H7 (cell line): ENCODE measurements at regions not wholly inside any gene's neighbourhood (a gene's known extent, or its start where the extent isn't known, plus 50 kb on each side); places are given as distances from the start of the nearest gene placed in this dataset.
"Not testable (repeated sequence)": the region's sequence is repeated elsewhere in the genome, so short reads cannot be mapped to it uniquely, and the experiment has no call there.

Experiments used
- DNase-seq: peaks from one replicate; pipeline ENCODE4 v3.0.0; 2012
- H3K27me3 ChIP-seq: 2 replicates; pipeline ENCODE4 v1.6.0; 2011; ENCODE audit warnings: mild to moderate bottlenecking, low read length; ENCODE audit not compliant: control insufficient read depth, insufficient read depth
- H3K36me3 ChIP-seq: replicated peaks from 2 replicates; pipeline ENCODE4 v1.5.1; 2011; ENCODE audit warnings: low read length; ENCODE audit not compliant: control insufficient read depth, insufficient read depth
- H3K4me3 ChIP-seq: 2 replicates; pipeline ENCODE4 v1.5.1; 2011; ENCODE audit warnings: low read depth, mild to moderate bottlenecking, control low read depth, low read length, moderate library complexity; ENCODE audit not compliant: insufficient read depth

GRCh38 chr5:126263591-126264184, 159.5 kb upstream of the GRAMD2B start:
- H3K27me3 ChIP-seq: no peaks in the 10 kb centered on the region
- H3K4me3 ChIP-seq: no peak overlapping the region
- H3K36me3 ChIP-seq: no peaks in the 10 kb centered on the region
- no peak for DNase-seq

- Histone ChIP-seq H3K4me3 (no peak overlapping the region), H3K27me3 (no peaks in the 10 kb centered on the region), H3K36me3 (no peaks in the 10 kb centered on the region)
- no peak for DNase-seq
These were observed 157.3 kb upstream of the GRAMD2B start for GRCh38 chr5:126265917-126266316.

GRCh38 chr5:126267438-126267837, 155.8 kb upstream of the GRAMD2B start:
- no peak for DNase-seq

GRCh38 chr5:126268697-126269315, 154.4 kb upstream of the GRAMD2B start:
- DNase-seq: no peak
- Histone ChIP-seq H3K36me3 (no peaks in the 10 kb centered on the region), H3K4me3 (no peak overlapping the region), H3K27me3 (no peaks in the 10 kb centered on the region)

More at GRCh38 chr5:126267438-126267837, 155.8 kb upstream of the GRAMD2B start:
- Histone ChIP-seq H3K27me3 (no peaks in the 10 kb centered on the region), H3K36me3 (no peaks in the 10 kb centered on the region), H3K4me3 (no peak overlapping the region)

GRCh38 chr5:126269511-126269910, 153.7 kb upstream of the GRAMD2B start:
- no peak overlapping the region for H3K4me3 ChIP-seq
- no peaks in the 10 kb centered on the region for H3K36me3 ChIP-seq
- no peaks in the 10 kb centered on the region for H3K27me3 ChIP-seq
- no peak for DNase-seq

GRCh38 chr5:126271141-126271540, 152.1 kb upstream of the GRAMD2B start:
- no peaks in the 10 kb centered on the region for H3K36me3 ChIP-seq
- no peak for DNase-seq
- H3K27me3 ChIP-seq: no peaks in the 10 kb centered on the region
- no peak overlapping the region for H3K4me3 ChIP-seq

GRCh38 chr5:126274076-126274762, 149.0 kb upstream of the GRAMD2B start:
- Histone ChIP-seq H3K27me3 (no peaks in the 10 kb centered on the region), H3K4me3 (no peak overlapping the region)
- DNase-seq: no peak

GRCh38 chr5:126274763-126275125, 148.5 kb upstream of the GRAMD2B start:
- DNase-seq: no peak
- no peaks in the 10 kb centered on the region for H3K27me3 ChIP-seq
- no peaks in the 10 kb centered on the region for H3K36me3 ChIP-seq
- H3K4me3 ChIP-seq: no peak overlapping the region

More at GRCh38 chr5:126274076-126274762, 149.0 kb upstream of the GRAMD2B start:
- H3K36me3 ChIP-seq: no peaks in the 10 kb centered on the region

GRCh38 chr5:126277762-126278161, 145.4 kb upstream of the GRAMD2B start:
- no peaks in the 10 kb centered on the region for H3K36me3 ChIP-seq
- no peaks in the 10 kb centered on the region for H3K27me3 ChIP-seq
- no peak for DNase-seq
- no peak overlapping the region for H3K4me3 ChIP-seq

- Histone ChIP-seq H3K4me3 (no peak overlapping the region), H3K36me3 (no peaks in the 10 kb centered on the region), H3K27me3 (no peaks in the 10 kb centered on the region)
- no peak for DNase-seq
These were observed 142.9 kb upstream of the GRAMD2B start for GRCh38 chr5:126280343-126280742.

GRCh38 chr5:126280846-126281245, 142.4 kb upstream of the GRAMD2B start:
- no peaks in the 10 kb centered on the region for H3K27me3 ChIP-seq
- no peak overlapping the region for H3K4me3 ChIP-seq
- no peaks in the 10 kb centered on the region for H3K36me3 ChIP-seq
- no peak for DNase-seq

GRCh38 chr5:126284977-126285696, 138.1 kb upstream of the GRAMD2B start:
- H3K36me3 ChIP-seq: no peaks in the 10 kb centered on the region
- peak; percentile 11 for DNase-seq
- H3K27me3 ChIP-seq: no peaks in the 10 kb centered on the region
- H3K4me3 ChIP-seq: no peak overlapping the region

- not testable (repeated sequence) for DNase-seq, H3K36me3 ChIP-seq
These were observed 127.1 kb upstream of the GRAMD2B start for GRCh38 chr5:126296121-126296520.

GRCh38 chr5:126300293-126300692, 122.9 kb upstream of the GRAMD2B start:
- no peaks in the 10 kb centered on the region for H3K36me3 ChIP-seq
- H3K4me3 ChIP-seq: no peak overlapping the region
- DNase-seq: no peak

More at GRCh38 chr5:126296121-126296520, 127.1 kb upstream of the GRAMD2B start:
- H3K27me3 ChIP-seq, H3K4me3 ChIP-seq: not testable (repeated sequence)

GRCh38 chr5:126301056-126301455, 122.2 kb upstream of the GRAMD2B start:
- Histone ChIP-seq H3K27me3 (no peaks in the 10 kb centered on the region), H3K4me3 (no peak overlapping the region), H3K36me3 (no peaks in the 10 kb centered on the region)
- DNase-seq: no peak

More at GRCh38 chr5:126300293-126300692, 122.9 kb upstream of the GRAMD2B start:
- no peaks in the 10 kb centered on the region for H3K27me3 ChIP-seq
